C4-2B (cell line): ENCODE measurements at regions not wholly inside any gene's neighbourhood (a gene's known extent, or its start where the extent isn't known, plus 50 kb on each side); places are given as distances from the start of the nearest gene placed in this dataset.

Source experiments
- CTCF ChIP-seq: fragments of 450-650 bp; conservative IDR thresholded peaks from 2 replicates; pipeline ENCODE4 v1.5.1; 2017; ENCODE audit warnings: mild to moderate bottlenecking
- ZFX ChIP-seq: fragments of 450-650 bp; IDR thresholded peaks from 2 replicates; pipeline ENCODE4 v1.6.1; 2017

GRCh38 chr2:34368304-34368703 is 769.2 kb upstream of the FAM98A start:
- TF ChIP-seq CTCF (no peak), ZFX (no peak)
